ENCODE measurements at regions not wholly inside any gene's neighbourhood (a gene's known extent, or its start where the extent isn't known, plus 50 kb on each side); places are given as distances from the start of the nearest gene placed in this dataset.

DNA sequence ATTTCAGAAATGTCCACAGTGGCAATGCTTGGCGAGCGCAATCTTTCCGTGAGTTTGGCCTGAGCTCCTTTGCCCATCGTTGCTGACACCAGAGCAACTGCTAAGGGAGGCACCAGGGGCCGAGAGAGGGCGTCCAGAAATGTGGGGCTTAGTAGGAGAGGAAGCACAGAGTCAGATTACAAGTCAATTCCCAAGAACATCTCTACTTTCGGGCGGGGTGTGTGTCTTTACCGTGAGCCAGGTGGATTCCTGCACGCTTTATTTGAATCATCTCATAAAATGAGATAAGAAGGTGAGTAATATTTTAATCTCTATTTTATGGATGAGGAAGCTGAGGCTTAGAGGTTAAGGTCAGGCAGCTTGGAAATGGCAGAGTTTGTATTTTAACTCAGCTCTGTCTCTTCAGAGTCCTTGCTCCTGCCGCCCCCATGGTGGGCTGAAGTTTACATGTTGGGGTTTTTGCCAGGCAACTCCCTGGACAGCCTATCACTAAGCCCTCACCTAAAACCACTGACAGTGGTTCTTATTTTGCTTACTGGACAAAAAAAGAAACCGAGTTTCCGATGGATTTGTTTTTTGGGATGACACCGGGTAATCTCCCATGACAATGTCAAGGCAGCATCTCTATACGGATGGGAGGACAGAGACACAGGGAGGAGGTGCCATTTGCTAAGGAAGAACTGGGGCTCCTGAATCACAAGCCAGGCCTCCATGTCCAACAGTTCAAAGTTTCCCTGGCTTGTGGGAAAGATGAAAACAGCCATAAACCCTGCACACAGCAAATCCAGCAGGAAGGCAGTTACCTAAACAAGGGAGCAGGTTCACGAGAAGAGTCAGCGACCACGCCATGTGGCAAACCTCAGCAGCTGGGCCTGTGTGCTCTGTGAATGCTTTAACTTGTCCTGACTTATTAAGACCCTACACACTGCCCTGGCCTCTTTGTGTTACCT lies 112.6 kb upstream of the SLC24A3 start:
- intact Hi-C loops (cut with DNase I), result no loop called here
- DNase-seq, result peak in 1 of 7 donors; percentile 11
- Histone ChIP-seq H3K27me3 (peaks cover 3% of the 10 kb centered on the region), H3K27ac (no peak overlapping the region), H3K9me3 (replicated peaks in 1 of 3) (no peaks in the 10 kb centered on the region), H3K4me1 (replicated peaks in 1 of 2) (peaks cover 0 to 5% of the 10 kb centered on the region in 2 donors), H3K4me3 (no peak overlapping the region), H3K36me3 (replicated peaks in 1 of 2) (no peaks in the 10 kb centered on the region)
- WGBS, 4 donors, result 66 to 80% (median 73%) methylated on average over 15 to 18 of the region's 18 CpGs
- TF ChIP-seq CTCF (IDR thresholded peaks at IDR 0.05) (no peak), POLR2A (IDR thresholded peaks at IDR 0.05) (no peak)

- 83 to 95% (median 91%) methylated on average over 4 of the region's 4 CpGs for WGBS, 4 donors
- no peaks in the 10 kb centered on the region for H3K36me3 ChIP-seq (replicated peaks in 1 of 2)
- no peaks in the 10 kb centered on the region for H3K9me3 ChIP-seq (replicated peaks in 1 of 3)
- intact Hi-C loops (cut with DNase I), result no loop called here
- TF ChIP-seq CTCF (IDR thresholded peaks at IDR 0.05), result no peak
- no peak for TF ChIP-seq POLR2A (IDR thresholded peaks at IDR 0.05)
- H3K27me3 ChIP-seq, result peaks cover 3% of the 10 kb centered on the region
- H3K4me3 ChIP-seq, result no peak overlapping the region
- no peak for DNase-seq
- H3K27ac ChIP-seq, result no peak overlapping the region
- H3K4me1 ChIP-seq (replicated peaks in 1 of 2), result no peaks in the 10 kb centered on the region
These were observed 111.5 kb upstream of the SLC24A3 start for GRCh38 chr20:19100975-19101374.

DNA sequence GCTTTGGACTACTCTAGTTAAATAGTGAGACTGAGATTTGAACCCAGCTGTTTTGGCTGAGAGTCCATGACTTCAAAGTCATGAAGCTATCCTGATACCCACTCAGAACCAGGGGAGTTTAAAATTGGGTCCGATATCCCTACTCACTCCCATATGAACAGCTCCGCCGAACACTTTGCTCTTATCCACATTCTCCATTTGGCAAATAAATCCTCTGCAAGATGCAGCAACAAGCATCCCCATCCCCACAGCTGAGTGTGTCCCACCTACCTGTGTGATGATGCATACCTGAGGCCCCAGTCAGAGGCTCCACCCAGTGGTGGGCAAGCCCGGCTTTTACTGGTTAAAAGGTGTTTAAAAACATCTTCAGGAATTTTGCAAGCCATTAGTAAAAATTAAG lies 108.3 kb upstream of the SLC24A3 start:
- 87 to 97% (median 91%) methylated on average over 4 of the region's 4 CpGs for WGBS, 4 donors
- no peak for TF ChIP-seq CTCF (IDR thresholded peaks at IDR 0.05)

GRCh38 chr20:19108155-19108554 lies 104.3 kb upstream of the SLC24A3 start:
- H3K9me3 ChIP-seq (replicated peaks in 1 of 3), result no peaks in the 10 kb centered on the region
- H3K4me1 ChIP-seq (replicated peaks in 1 of 2), result no peaks in the 10 kb centered on the region
- no peak overlapping the region for H3K4me3 ChIP-seq
- H3K36me3 ChIP-seq (replicated peaks in 1 of 2), result no peaks in the 10 kb centered on the region
- H3K27ac ChIP-seq, result no peak overlapping the region
- no peak for DNase-seq
- intact Hi-C loops (cut with DNase I), result no loop called here
- TF ChIP-seq CTCF (IDR thresholded peaks at IDR 0.05) (no peak), POLR2A (IDR thresholded peaks at IDR 0.05) (no peak)
- 74 to 84% (median 78%) methylated on average over 7 of the region's 7 CpGs for WGBS, 4 donors
- H3K27me3 ChIP-seq, result peaks cover 3% of the 10 kb centered on the region

More for the DNA sequence above, 108.3 kb upstream of the SLC24A3 start:
- peaks cover 3% of the 10 kb centered on the region for H3K27me3 ChIP-seq
- no peaks in the 10 kb centered on the region for H3K9me3 ChIP-seq (replicated peaks in 1 of 3)
- intact Hi-C loops (cut with DNase I), result no loop called here
- H3K36me3 ChIP-seq (replicated peaks in 1 of 2), result no peaks in the 10 kb centered on the region
- H3K4me1 ChIP-seq (replicated peaks in 1 of 2), result no peaks in the 10 kb centered on the region
- H3K4me3 ChIP-seq, result no peak overlapping the region
- H3K27ac ChIP-seq, result no peak overlapping the region
- DNase-seq, result no peak

All from adrenal gland (tissue), 9 donors.